Osteoblast (primary cell): ENCODE measurements at regions not wholly inside any gene's neighbourhood (a gene's known extent, or its start where the extent isn't known, plus 50 kb on each side); places are given as distances from the start of the nearest gene placed in this dataset.

Source experiments
- DNase-seq: peaks from one replicate; pipeline ENCODE4 v3.0.0; 2011; ENCODE audit warnings: low spot score, mixed read lengths; ENCODE audit not compliant: insufficient read length; ENCODE audit errors: missing footprints
- H2AFZ ChIP-seq: 2 replicates; pipeline ENCODE4 v1.6.0; 2011; ENCODE audit warnings: mild to moderate bottlenecking, low read length
- H3K27ac ChIP-seq: 2 replicates; pipeline ENCODE4 v1.5.1; 2011; ENCODE audit warnings: mild to moderate bottlenecking, low read depth, low read length, moderate library complexity
- H3K27me3 ChIP-seq: 2 replicates; pipeline ENCODE4 v1.6.0; 2012; ENCODE audit warnings: mild to moderate bottlenecking, control low read depth, inconsistent platforms, low read length, moderate library complexity; ENCODE audit not compliant: insufficient read depth
- H3K36me3 ChIP-seq: 2 replicates; pipeline ENCODE4 v1.5.1; 2011; ENCODE audit warnings: mild to moderate bottlenecking, low read length, control low read depth, moderate library complexity; ENCODE audit not compliant: insufficient read depth
- H3K4me1 ChIP-seq: 2 replicates; pipeline ENCODE4 v1.5.1; 2011; ENCODE audit warnings: mild to moderate bottlenecking, low read length, control low read depth, moderate library complexity; ENCODE audit not compliant: insufficient read depth
- H3K4me2 ChIP-seq: 2 replicates; pipeline ENCODE4 v1.6.0; 2011; ENCODE audit warnings: mild to moderate bottlenecking, low read length; ENCODE audit not compliant: insufficient read depth
- H3K4me3 ChIP-seq: fragments of 200-600 bp; sonication (generic); 3 replicates; pipeline ENCODE4 v1.5.1; 2012; ENCODE audit warnings: mild to moderate bottlenecking, low read length, inconsistent platforms; ENCODE audit not compliant: insufficient read depth
- H3K79me2 ChIP-seq: 2 replicates; pipeline ENCODE4 v1.6.0; 2012; ENCODE audit warnings: mild to moderate bottlenecking, low read length, control low read depth, inconsistent platforms; ENCODE audit not compliant: insufficient read depth
- H3K9me3 ChIP-seq: 2 replicates; pipeline ENCODE4 v1.5.1; 2011; ENCODE audit warnings: low read depth, low read length, control low read depth
- H4K20me1 ChIP-seq: 2 replicates; pipeline ENCODE4 v1.6.0; 2012; ENCODE audit warnings: mild to moderate bottlenecking, low read length, control low read depth; ENCODE audit not compliant: insufficient read depth
- CTCF ChIP-seq: IDR thresholded peaks from 2 replicates; pipeline ENCODE4 v1.5.1; 2011; ENCODE audit warnings: mild to moderate bottlenecking, low read depth, low read length, moderate library complexity; ENCODE audit errors: extremely low read depth

GRCh38 chr20:51918561-51918960 is 116.2 kb upstream of the SALL4 start:
- TF ChIP-seq CTCF, result no peak
- Histone ChIP-seq H2AFZ (no peak overlapping the region), H3K79me2 (no peaks in the 10 kb centered on the region), H3K4me2 (no peak overlapping the region), H3K36me3 (no peaks in the 10 kb centered on the region), H3K4me3 (no peak overlapping the region), H3K4me1 (no peaks in the 10 kb centered on the region), H3K27ac (no peak overlapping the region), H4K20me1 (no peaks in the 10 kb centered on the region), H3K27me3 (no peaks in the 10 kb centered on the region), H3K9me3 (no peaks in the 10 kb centered on the region)
- DNase-seq, result no peak

GRCh38 chr20:51917886-51918535 is 115.7 kb upstream of the SALL4 start:
- Histone ChIP-seq H3K36me3 (no peaks in the 10 kb centered on the region), H3K27ac (no peak overlapping the region), H3K27me3 (no peaks in the 10 kb centered on the region), H3K79me2 (no peaks in the 10 kb centered on the region), H3K9me3 (no peaks in the 10 kb centered on the region), H3K4me1 (no peaks in the 10 kb centered on the region), H2AFZ (no peak overlapping the region), H4K20me1 (no peaks in the 10 kb centered on the region), H3K4me3 (no peak overlapping the region), H3K4me2 (no peak overlapping the region)
- no peak for TF ChIP-seq CTCF
- no peak for DNase-seq

- Histone ChIP-seq H3K36me3 (no peaks in the 10 kb centered on the region), H3K4me2 (no peak overlapping the region), H3K4me3 (no peak overlapping the region), H3K79me2 (no peaks in the 10 kb centered on the region), H3K4me1 (no peaks in the 10 kb centered on the region), H4K20me1 (no peaks in the 10 kb centered on the region), H3K27ac (no peak overlapping the region), H3K27me3 (no peaks in the 10 kb centered on the region), H2AFZ (no peak overlapping the region), H3K9me3 (no peaks in the 10 kb centered on the region)
- TF ChIP-seq CTCF, result no peak
- DNase-seq, result no peak
These were observed 113.9 kb upstream of the SALL4 start for GRCh38 chr20:51916244-51916643.

DNA sequence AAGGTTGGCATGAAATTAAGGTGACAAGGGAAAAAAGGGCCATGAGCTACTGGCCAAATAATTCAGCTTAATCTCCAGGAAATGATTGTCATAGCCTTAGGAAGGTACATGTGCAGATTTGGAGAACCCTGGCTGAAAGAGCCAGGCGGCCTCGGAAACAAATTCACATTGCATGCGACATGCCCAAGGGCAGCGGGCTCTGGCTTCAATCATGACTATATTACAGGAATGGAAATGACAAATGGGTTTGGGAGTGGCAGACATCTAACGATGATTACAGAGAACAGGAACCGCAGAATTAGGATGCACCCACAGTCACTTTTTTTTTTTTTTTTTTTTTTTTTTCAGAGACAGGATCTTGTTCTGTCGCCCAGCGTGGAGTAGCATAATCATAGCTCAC is 112.4 kb upstream of the SALL4 start:
- Histone ChIP-seq H4K20me1 (no peaks in the 10 kb centered on the region), H3K27me3 (no peaks in the 10 kb centered on the region), H3K4me1 (no peaks in the 10 kb centered on the region), H3K9me3 (no peaks in the 10 kb centered on the region), H3K4me3 (no peak overlapping the region), H3K4me2 (no peak overlapping the region), H3K79me2 (no peaks in the 10 kb centered on the region), H3K36me3 (no peaks in the 10 kb centered on the region), H2AFZ (no peak overlapping the region), H3K27ac (no peak overlapping the region)
- TF ChIP-seq CTCF, result no peak
- no peak for DNase-seq
